ENCODE measurements at regions not wholly inside any gene's neighbourhood (a gene's known extent, or its start where the extent isn't known, plus 50 kb on each side); places are given as distances from the start of the nearest gene placed in this dataset.

DNA sequence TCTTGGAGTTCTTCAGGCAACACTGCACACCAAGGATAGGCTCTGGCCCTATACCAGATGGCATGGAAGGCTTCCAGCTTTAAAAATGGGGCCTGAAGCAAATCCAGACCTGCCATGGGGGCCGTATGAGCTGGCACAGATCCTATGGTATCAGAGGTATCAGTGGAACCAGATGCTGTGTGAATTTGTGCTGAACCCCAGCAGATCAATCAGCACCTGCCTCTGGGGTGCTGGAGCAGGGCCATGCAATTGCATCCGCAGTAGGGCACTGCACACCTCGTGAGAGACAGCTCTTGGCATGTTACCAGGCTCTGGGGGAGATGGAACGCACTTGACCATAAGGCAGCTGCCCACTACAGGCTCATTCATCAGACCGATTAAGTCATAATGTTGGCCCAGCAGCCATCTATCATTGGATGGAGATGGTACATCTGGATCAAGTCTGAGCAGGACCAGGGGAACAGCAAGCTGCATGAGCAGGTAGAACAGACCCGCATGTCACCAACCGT is 221.5 kb downstream of the MYLK4 start:
- TF ChIP-seq, protein P1, sequence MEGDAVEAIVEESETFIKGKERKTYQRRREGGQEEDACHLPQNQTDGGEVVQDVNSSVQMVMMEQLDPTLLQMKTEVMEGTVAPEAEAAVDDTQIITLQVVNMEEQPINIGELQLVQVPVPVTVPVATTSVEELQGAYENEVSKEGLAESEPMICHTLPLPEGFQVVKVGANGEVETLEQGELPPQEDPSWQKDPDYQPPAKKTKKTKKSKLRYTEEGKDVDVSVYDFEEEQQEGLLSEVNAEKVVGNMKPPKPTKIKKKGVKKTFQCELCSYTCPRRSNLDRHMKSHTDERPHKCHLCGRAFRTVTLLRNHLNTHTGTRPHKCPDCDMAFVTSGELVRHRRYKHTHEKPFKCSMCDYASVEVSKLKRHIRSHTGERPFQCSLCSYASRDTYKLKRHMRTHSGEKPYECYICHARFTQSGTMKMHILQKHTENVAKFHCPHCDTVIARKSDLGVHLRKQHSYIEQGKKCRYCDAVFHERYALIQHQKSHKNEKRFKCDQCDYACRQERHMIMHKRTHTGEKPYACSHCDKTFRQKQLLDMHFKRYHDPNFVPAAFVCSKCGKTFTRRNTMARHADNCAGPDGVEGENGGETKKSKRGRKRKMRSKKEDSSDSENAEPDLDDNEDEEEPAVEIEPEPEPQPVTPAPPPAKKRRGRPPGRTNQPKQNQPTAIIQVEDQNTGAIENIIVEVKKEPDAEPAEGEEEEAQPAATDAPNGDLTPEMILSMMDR (IDR thresholded peaks at IDR 0.05): no peak
- no peak for TF ChIP-seq POLR2A (IDR thresholded peaks at IDR 0.05)

Measured in adrenal gland (tissue), 5 donors.